GM10266 (cell line): ENCODE measurements at regions not wholly inside any gene's neighbourhood (a gene's known extent, or its start where the extent isn't known, plus 50 kb on each side); places are given as distances from the start of the nearest gene placed in this dataset.

Experiments
- DNase-seq: peaks from one replicate; pipeline ENCODE4 v3.0.0; 2012; ENCODE audit errors: extremely low spot score
- TF ChIP-seq, protein P1 (sequence below): IDR thresholded peaks from 2 replicates; pipeline ENCODE4 v1.5.1; 2012; ENCODE audit warnings: mild to moderate bottlenecking, low read depth; ENCODE audit not compliant: control insufficient read depth, insufficient read depth; ENCODE audit errors: missing control alignments

DNA sequence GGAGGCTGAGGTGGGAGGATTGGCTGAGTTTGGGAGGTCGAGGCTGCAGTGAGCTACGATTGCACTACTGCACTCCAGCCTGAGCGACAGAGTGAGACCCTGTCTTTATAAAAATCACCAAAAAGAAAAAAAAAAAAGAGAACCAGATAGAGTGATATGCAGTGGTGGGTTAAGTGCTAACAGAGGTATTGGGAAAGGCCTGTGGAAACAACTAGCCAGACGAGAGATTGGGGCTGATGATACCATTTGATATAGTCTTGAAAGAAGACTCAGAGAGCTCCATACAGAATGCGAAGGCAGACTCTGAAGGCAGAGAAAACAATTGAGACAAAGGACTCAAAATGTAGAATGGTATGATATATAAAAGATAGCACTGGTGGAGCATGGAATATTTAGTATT is 134.1 kb downstream of the CDC42EP3 start:
- TF ChIP-seq, protein P1, sequence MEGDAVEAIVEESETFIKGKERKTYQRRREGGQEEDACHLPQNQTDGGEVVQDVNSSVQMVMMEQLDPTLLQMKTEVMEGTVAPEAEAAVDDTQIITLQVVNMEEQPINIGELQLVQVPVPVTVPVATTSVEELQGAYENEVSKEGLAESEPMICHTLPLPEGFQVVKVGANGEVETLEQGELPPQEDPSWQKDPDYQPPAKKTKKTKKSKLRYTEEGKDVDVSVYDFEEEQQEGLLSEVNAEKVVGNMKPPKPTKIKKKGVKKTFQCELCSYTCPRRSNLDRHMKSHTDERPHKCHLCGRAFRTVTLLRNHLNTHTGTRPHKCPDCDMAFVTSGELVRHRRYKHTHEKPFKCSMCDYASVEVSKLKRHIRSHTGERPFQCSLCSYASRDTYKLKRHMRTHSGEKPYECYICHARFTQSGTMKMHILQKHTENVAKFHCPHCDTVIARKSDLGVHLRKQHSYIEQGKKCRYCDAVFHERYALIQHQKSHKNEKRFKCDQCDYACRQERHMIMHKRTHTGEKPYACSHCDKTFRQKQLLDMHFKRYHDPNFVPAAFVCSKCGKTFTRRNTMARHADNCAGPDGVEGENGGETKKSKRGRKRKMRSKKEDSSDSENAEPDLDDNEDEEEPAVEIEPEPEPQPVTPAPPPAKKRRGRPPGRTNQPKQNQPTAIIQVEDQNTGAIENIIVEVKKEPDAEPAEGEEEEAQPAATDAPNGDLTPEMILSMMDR, result no peak
- DNase-seq, result no peak

DNA sequence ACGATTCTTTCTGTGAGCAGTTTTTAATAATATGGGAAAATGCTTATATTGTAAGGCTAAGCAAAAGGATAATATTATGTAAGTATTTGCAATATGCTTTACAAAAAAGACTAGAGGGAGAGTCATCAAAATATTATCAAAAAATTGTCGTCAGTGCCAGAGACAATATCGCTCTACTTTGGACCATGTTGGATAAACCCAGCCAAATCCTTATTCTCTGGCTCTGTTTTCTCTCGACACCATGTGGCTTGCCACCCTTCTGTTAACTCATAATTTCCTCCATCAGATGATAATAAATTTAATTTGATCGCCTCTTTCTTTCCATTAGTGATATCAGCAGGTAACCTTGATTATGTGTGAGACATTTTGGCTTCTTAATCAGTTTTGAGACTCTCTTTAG is 129.9 kb downstream of the CDC42EP3 start:
- no peak for DNase-seq
- TF ChIP-seq, protein P1, result no peak

DNA sequence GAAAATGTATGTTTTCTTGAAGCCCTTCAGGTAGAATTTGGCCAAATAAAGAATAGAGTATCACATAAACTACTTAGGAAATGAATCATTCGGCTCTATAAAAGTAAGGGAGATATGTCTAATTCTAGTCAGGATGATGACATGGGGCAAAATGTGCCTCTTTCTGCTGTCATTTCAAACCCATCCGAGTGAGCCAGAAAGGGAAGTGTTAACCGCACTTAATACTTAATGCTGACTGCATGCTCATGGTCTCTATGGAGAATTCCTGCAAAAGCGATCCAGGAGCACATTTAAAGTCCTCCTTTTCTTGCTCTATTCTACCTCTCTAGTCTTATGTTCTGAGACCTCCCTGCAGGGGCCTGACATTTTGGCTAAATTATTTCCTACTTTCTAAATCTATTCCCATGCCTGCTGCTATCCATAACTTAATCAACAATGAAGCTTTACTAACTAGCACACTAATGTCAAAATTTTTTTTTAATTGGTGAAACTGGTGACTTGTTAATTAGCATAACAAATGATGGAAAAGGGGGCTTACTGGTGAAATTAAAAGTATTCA is 127.4 kb downstream of the CDC42EP3 start:
- TF ChIP-seq, protein P1, result no peak
- DNase-seq, result no peak

DNA sequence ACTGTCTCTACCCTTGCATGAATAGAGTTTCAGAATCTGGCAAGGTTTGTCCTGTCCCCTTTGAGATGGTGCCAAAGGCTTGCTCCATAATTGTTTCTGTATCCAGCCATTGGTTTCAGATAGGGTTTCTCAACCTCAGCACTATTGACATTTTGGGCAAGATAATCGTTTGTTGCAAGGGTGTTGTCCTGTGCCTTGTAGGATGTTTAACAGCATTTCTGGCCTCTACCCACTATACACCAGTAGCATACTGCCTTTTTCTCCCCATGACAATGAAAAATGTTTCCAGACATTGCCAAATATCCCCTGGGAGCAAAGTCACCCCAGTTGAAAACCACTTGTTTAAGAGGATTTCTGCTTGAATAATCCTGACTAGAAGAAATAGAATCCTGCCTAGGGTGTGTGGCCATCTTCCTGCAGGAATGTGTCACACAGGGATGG is 126.8 kb downstream of the CDC42EP3 start:
- TF ChIP-seq, protein P1, result no peak
- DNase-seq, result no peak

DNA sequence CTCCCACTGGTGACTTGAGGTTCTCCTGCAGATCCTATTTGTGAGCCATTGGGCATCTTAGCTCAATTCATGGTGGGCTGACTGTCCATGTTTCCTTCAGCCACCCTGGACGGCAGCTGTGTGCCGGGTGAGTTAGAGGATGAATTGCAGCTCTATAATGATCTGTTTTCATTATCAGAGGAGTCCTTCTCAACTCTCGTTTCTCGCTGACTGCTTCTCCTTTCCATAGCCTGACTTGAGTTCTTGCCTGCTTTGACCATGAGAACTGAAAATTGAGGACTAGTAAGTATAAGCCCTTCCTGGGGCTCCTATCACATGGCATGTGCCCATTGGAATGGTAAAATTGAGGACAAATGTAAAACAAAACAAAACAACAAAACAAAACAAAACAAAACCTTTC is 121.8 kb downstream of the CDC42EP3 start:
- DNase-seq, result no peak
- TF ChIP-seq, protein P1, result no peak

DNA sequence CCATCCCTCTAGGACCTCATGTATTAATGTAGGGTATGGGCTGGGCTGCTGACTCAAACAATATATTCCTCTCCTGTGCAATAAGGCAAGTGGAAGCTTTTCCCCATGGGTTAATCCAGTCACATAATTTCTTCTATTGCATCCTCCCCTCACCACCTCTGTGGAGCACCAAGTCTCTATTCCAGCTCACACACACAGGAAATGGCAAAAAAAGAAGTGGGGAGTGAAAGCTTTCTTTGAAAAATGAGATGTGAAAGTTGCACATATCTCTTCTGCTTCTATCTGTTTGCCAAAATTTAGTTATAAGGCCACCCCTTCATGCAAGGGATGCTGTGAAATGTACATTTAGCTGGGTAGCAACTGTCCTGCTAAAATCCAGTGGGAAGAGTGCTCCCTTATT is 121.3 kb downstream of the CDC42EP3 start:
- TF ChIP-seq, protein P1, result no peak
- DNase-seq, result no peak

GRCh38 chr2:37551783-37552182 is 119.7 kb downstream of the CDC42EP3 start:
- TF ChIP-seq, protein P1, result no peak
- DNase-seq, result no peak
